HCT116 (cell line): ENCODE measurements at regions not wholly inside any gene's neighbourhood (a gene's known extent, or its start where the extent isn't known, plus 50 kb on each side); places are given as distances from the start of the nearest gene placed in this dataset.

Experiments
- ATAC-seq: fragments of 200-7000 bp; cut with Tn5 transposase; 2 replicates; pipeline ENCODE4 v1.9.1; 2020; ENCODE audit warnings: mild to moderate bottlenecking, moderate library complexity
- BruUV-seq: library from RNA; stranded (reverse); fragments of 400-500 nt; replicated peaks from 2 replicates; lab custom pipeline; 2021; lab: Mats Ljungman, UMichigan
- CTCF ChIA-PET: fragments of 300-600 bp; sonication (Branson Sonifier 250); formaldehyde crosslinking; loops from one replicate; lab custom pipeline; 2021; ENCODE audit warnings: antibody characterized with exemption; lab: Charles Lee
- POLR2A ChIA-PET: fragments of 300-600, 350-600 bp; sonication (Branson Sonifier 250); formaldehyde crosslinking; loops from one replicate; lab custom pipeline; 2021; ENCODE audit warnings: antibody characterized with exemption; lab: Charles Lee
- RAD21 ChIA-PET, 2 experiments: fragments of 300-600 bp; sonication (Branson Sonifier 250); formaldehyde crosslinking; loops; one replicate each; lab custom pipeline; 2023; ENCODE audit warnings: low total read pairs in 2 of 2; ENCODE audit not compliant: uncharacterized antibody in 2 of 2, unreplicated experiment in 2 of 2, low non-redundant PET in 1 of 2; lab: Charles Lee
- DNase-seq: peaks from one replicate; pipeline ENCODE4 v3.0.0-alpha.2; 2010; ENCODE audit warnings: low read depth, low spot score
- H2AFZ ChIP-seq: fragments of 200-600 bp; shearing (Covaris generic), sonication (generic); 2 replicates; pipeline ENCODE4 v1.6.1; 2017; ENCODE audit warnings: low read depth, mixed run types, mixed read lengths, antibody characterized with exemption, low read length; ENCODE audit not compliant: poor library complexity, severe bottlenecking
- H3K27ac ChIP-seq: 2 replicates; pipeline ENCODE4 v1.5.1; 2012; ENCODE audit warnings: low read depth, low read length
- H3K27me3 ChIP-seq: fragments of 200-600 bp; sonication (generic); 2 replicates; pipeline ENCODE4 v1.6.1; 2016; ENCODE audit warnings: mixed run types, low read length, mixed read lengths; ENCODE audit not compliant: insufficient read depth
- H3K36me3 ChIP-seq, 2 experiments: fragments of 200-500 bp in 1 of 2; fragments of 200-600 bp in 1 of 2; sonication (Bioruptor generic) in 1 of 2; sonication (generic) in 1 of 2; 2 replicates each; pipeline versions ENCODE4 v1.5.1 to v1.6.1; 2014 to 2016; ENCODE audit warnings: low read length in 2 of 2, inconsistent platforms in 1 of 2, mixed read lengths in 1 of 2, mixed run types in 1 of 2; ENCODE audit not compliant: insufficient read depth in 2 of 2, control insufficient read depth in 1 of 2
- H3K4me1 ChIP-seq, 2 experiments: fragments of 200-600 bp in 1 of 2; sonication (generic) in 1 of 2; 2 replicates each; pipeline versions ENCODE4 v1.5.1 to v1.6.1; 2012 to 2017; ENCODE audit warnings: low read length in 2 of 2, inconsistent platforms in 1 of 2, mild to moderate bottlenecking in 1 of 2, mixed read lengths in 1 of 2, mixed run types in 1 of 2, moderate library complexity in 1 of 2; ENCODE audit not compliant: insufficient read depth in 2 of 2, control insufficient read depth in 1 of 2
- H3K4me2 ChIP-seq: fragments of 200-600 bp; sonication (generic); 2 replicates; pipeline ENCODE4 v1.6.1; 2017; ENCODE audit warnings: mixed run types, low read length, mixed read lengths
- H3K4me3 ChIP-seq, 2 experiments: fragments of 200-600 bp in 1 of 2; sonication (generic) in 1 of 2; replicated peaks in 1 of 2; 2 replicates each; pipeline ENCODE4 v1.5.1; 2011 to 2016; ENCODE audit warnings: low read length in 2 of 2, control low read depth in 1 of 2, low read depth in 1 of 2, mild to moderate bottlenecking in 1 of 2, mixed read lengths in 1 of 2, mixed run types in 1 of 2
- H3K79me2 ChIP-seq: fragments of 200-600 bp; sonication (generic); 2 replicates; pipeline ENCODE4 v1.6.1; 2017; ENCODE audit warnings: mild to moderate bottlenecking, mixed run types, low read length, moderate library complexity, mixed read lengths; ENCODE audit not compliant: insufficient read depth
- H3K9ac ChIP-seq: fragments of 200-600 bp; sonication (generic); 2 replicates; pipeline ENCODE4 v1.6.1; 2016; ENCODE audit warnings: low read length, mixed read lengths
- H3K9me2 ChIP-seq: fragments of 200-600 bp; sonication (generic), shearing (Covaris generic); 2 replicates; pipeline ENCODE4 v1.6.1; 2017; ENCODE audit warnings: mixed run types, mild to moderate bottlenecking, moderate library complexity; ENCODE audit not compliant: insufficient read depth
- H3K9me3 ChIP-seq, 2 experiments: fragments of 200-500 bp in 1 of 2; fragments of 200-600 bp in 1 of 2; sonication (Bioruptor generic) in 1 of 2; sonication (generic) in 1 of 2; 2 replicates each; pipeline ENCODE4 v1.6.1; 2014 to 2017; ENCODE audit warnings: low read length in 2 of 2, mixed read lengths in 2 of 2, inconsistent platforms in 1 of 2, low read depth in 1 of 2, mild to moderate bottlenecking in 1 of 2, mixed run types in 1 of 2, moderate library complexity in 1 of 2; ENCODE audit not compliant: control insufficient read depth in 1 of 2, insufficient read depth in 1 of 2
- H4K20me1 ChIP-seq: fragments of 200-600 bp; sonication (generic), shearing (Covaris generic); 2 replicates; pipeline ENCODE4 v1.6.1; 2017; ENCODE audit warnings: mixed run types, mild to moderate bottlenecking, moderate library complexity; ENCODE audit not compliant: insufficient read depth
- CBX3 ChIP-seq: IDR thresholded peaks from 2 replicates; pipeline ENCODE4 v1.6.1; 2012; ENCODE audit warnings: low read depth
- CEBPB ChIP-seq: IDR thresholded peaks from 2 replicates; pipeline ENCODE4 v1.6.1; 2012; ENCODE audit warnings: low read depth
- CTCF ChIP-seq, 3 experiments: fragments of 200-600 bp in 1 of 3; sonication (generic) in 1 of 3; IDR thresholded peaks in 2 of 3; conservative IDR thresholded peaks in 1 of 3; 2 replicates each; pipeline ENCODE4 v1.5.1; 2012 to 2017; ENCODE audit warnings: low read depth in 2 of 3, low read length in 2 of 3, antibody characterized with exemption in 1 of 3, borderline replicate concordance in 1 of 3, control low read depth in 1 of 3, mild to moderate bottlenecking in 1 of 3, mixed read lengths in 1 of 3, mixed run types in 1 of 3, moderate library complexity in 1 of 3; ENCODE audit not compliant: insufficient read depth in 1 of 3
- ELF1 ChIP-seq: IDR thresholded peaks from 2 replicates; pipeline ENCODE4 v1.6.1; 2012; ENCODE audit warnings: low read depth, borderline replicate concordance
- EZH2 ChIP-seq: fragments of 200-600 bp; sonication (generic); IDR thresholded peaks from 2 replicates; pipeline ENCODE4 v1.6.1; 2017; ENCODE audit warnings: antibody characterized with exemption, mixed run types
- FOSL1 ChIP-seq: IDR thresholded peaks from 2 replicates; pipeline ENCODE4 v1.6.1; 2012; ENCODE audit warnings: low read depth
- JUND ChIP-seq: IDR thresholded peaks from 2 replicates; pipeline ENCODE4 v1.6.1; 2012
- POLR2AphosphoS5 ChIP-seq: IDR thresholded peaks from 2 replicates; pipeline ENCODE4 v1.6.1; 2011; ENCODE audit warnings: mild to moderate bottlenecking, low read depth, low read length, moderate library complexity
- REST ChIP-seq: IDR thresholded peaks from 2 replicates; pipeline ENCODE4 v1.6.1; 2012; ENCODE audit warnings: low read depth
- SIN3A ChIP-seq: IDR thresholded peaks from 2 replicates; pipeline ENCODE4 v1.6.1; 2012; ENCODE audit warnings: low read depth
- SP1 ChIP-seq: IDR thresholded peaks from 2 replicates; pipeline ENCODE4 v1.6.1; 2012; ENCODE audit warnings: low read depth
- SRF ChIP-seq: IDR thresholded peaks from 2 replicates; pipeline ENCODE4 v1.6.1; 2012; ENCODE audit warnings: low read depth
- TCF7L2 ChIP-seq: IDR thresholded peaks from 2 replicates; pipeline ENCODE4 v1.7.0; 2011; ENCODE audit warnings: borderline replicate concordance, inconsistent platforms; ENCODE audit not compliant: insufficient read depth, insufficient read length; ENCODE audit errors: extremely low read depth
- ZBTB33 ChIP-seq: IDR thresholded peaks from 2 replicates; pipeline ENCODE4 v1.6.1; 2011; ENCODE audit warnings: mild to moderate bottlenecking, low read length, moderate library complexity; ENCODE audit not compliant: insufficient replicate concordance; ENCODE audit errors: extremely low read depth
- ZFX ChIP-seq: fragments of 450-650 bp; IDR thresholded peaks from 2 replicates; pipeline ENCODE4 v1.6.1; 2017
- ZNF274 ChIP-seq: fragments of 200-500 bp; sonication (Bioruptor generic); IDR thresholded peaks from 2 replicates; pipeline ENCODE4 v1.6.1; 2014; ENCODE audit warnings: mild to moderate bottlenecking, low read depth, low read length, inconsistent platforms
- intact Hi-C: fragments of 100-400 bp; cut with micrococcal nuclease; formaldehyde crosslinking; loops from 2 replicates; pipeline ENCODE4 v1.10.0; 2022

- Histone ChIP-seq H3K4me2 (no peak overlapping the region), H4K20me1 (no peaks in the 10 kb centered on the region; the same call in 1 of the 2 replicates)
- POLR2A ChIA-PET = no interaction called here
- TF ChIP-seq TCF7L2 = no peak
- no peak for TF ChIP-seq ZFX
- TF ChIP-seq SIN3A = no peak
- TF ChIP-seq ZBTB33 = no peak
- TF ChIP-seq SRF = no peak
- no peak for TF ChIP-seq REST
- TF ChIP-seq FOSL1 = no peak
- TF ChIP-seq JUND = no peak
- no peak for TF ChIP-seq EZH2
- no peak for TF ChIP-seq CTCF (IDR thresholded peaks at IDR 0.05 in 2 of 3, conservative IDR thresholded peaks at IDR 0.05 in 1 of 3; ENCODE audit: borderline replicate concordance in 1 of 3, insufficient read depth in 1 of 3, low read depth in 2 of 3, low read length in 2 of 3)
- TF ChIP-seq SP1 = no peak
- no peak for TF ChIP-seq ELF1
- TF ChIP-seq ZNF274 = no peak
- TF ChIP-seq CEBPB = no peak
- no peak for TF ChIP-seq CBX3
- TF ChIP-seq POLR2AphosphoS5 = no peak
- TF ChIP-seq, all 23 proteins: peak for 0
- H3K4me3 ChIP-seq = no peak overlapping the region
- ATAC-seq = no peak
- no peaks in the 10 kb centered on the region for H3K27me3 ChIP-seq
- no peak for DNase-seq
- ChIA-PET RAD21 (no interaction called here), CTCF (no interaction called here)
- no peak overlapping the region for H2AFZ ChIP-seq
- H3K79me2 ChIP-seq = no peaks in the 10 kb centered on the region
- H3K9me3 ChIP-seq = peaks cover 5% of the 10 kb centered on the region in 2 experiments; a peak in 2 of 4 replicates
- H3K9me2 ChIP-seq = no peaks in the 10 kb centered on the region
- H3K9ac ChIP-seq = no peak overlapping the region
- intact Hi-C loops = no loop called here
- H3K4me1 ChIP-seq = no peaks in the 10 kb centered on the region
- H3K36me3 ChIP-seq = no peaks in the 10 kb centered on the region
- no TSS peak for BruUV-seq
- H3K27ac ChIP-seq = no peak overlapping the region
Measured at GRCh38 chr1:104136621-104137020, 386.9 kb downstream of the AMY1C start.
